HepG2 (cell line): ENCODE measurements at regions not wholly inside any gene's neighbourhood (a gene's known extent, or its start where the extent isn't known, plus 50 kb on each side); places are given as distances from the start of the nearest gene placed in this dataset.

Experiments
- ATAC-seq: fragments of 200-7000 bp; cut with Tn5 transposase; 3 replicates; pipeline ENCODE4 v1.9.1; 2020; ENCODE audit warnings: mild to moderate bottlenecking, moderate library complexity
- BruUV-seq: library from RNA; stranded (reverse); fragments of 400-500 nt; replicated peaks from 2 replicates; lab custom pipeline; 2021; lab: Mats Ljungman, UMichigan
- CTCF ChIA-PET: fragments of 300-600 bp; formaldehyde crosslinking; extraction: SDS; loops from one replicate; lab custom pipeline; 2021; ENCODE audit warnings: low total read pairs, inconsistent platforms, low intra/inter-chr PET ratio; lab: Yijun Ruan, JAX
- POLR2A ChIA-PET: fragments of 350-600 bp; sonication (Branson Sonifier 250); formaldehyde crosslinking; loops from one replicate; lab custom pipeline; 2020; ENCODE audit warnings: antibody characterized with exemption, inconsistent platforms; lab: Yijun Ruan, JAX
- DNase-seq: peaks from one replicate; pipeline ENCODE4 v3.0.0-alpha.2; 2015; ENCODE audit warnings: low spot score
- FAIRE-seq: peaks from 3 replicates; lab custom pipeline; 2011; peaks lifted over from hg19 to GRCh38; lab: Jason Lieb, UNC
- H2AFZ ChIP-seq: one replicate; pipeline ENCODE4 v1.6.1; 2011; ENCODE audit warnings: low read length, inconsistent platforms
- H3K27ac ChIP-seq: fragments of 300-600 bp; 3 replicates; pipeline ENCODE4 v1.8.0; 2011; ENCODE audit warnings: mixed run types, mild to moderate bottlenecking, mixed read lengths, low read length, inconsistent platforms; ENCODE audit not compliant: insufficient read depth; ENCODE audit errors: extremely low read length
- H3K27me3 ChIP-seq, 2 experiments: fragments of 200-600 bp in 1 of 2; 2 replicates in 1 of 2; 3 replicates in 1 of 2; pipeline versions ENCODE4 v1.6.0 to v1.8.0; 2011; ENCODE audit warnings: low read length in 2 of 2, mild to moderate bottlenecking in 2 of 2, moderate library complexity in 2 of 2, inconsistent platforms in 1 of 2; ENCODE audit not compliant: insufficient read depth in 2 of 2, control insufficient read depth in 1 of 2
- H3K36me3 ChIP-seq, 2 experiments: fragments of 200-600 bp in 1 of 2; replicated peaks in 1 of 2; 2 replicates in 1 of 2; 3 replicates in 1 of 2; pipeline versions ENCODE4 v1.5.1 to v1.8.0; 2011; ENCODE audit warnings: low read length in 2 of 2, inconsistent platforms in 1 of 2; ENCODE audit not compliant: insufficient read depth in 2 of 2, control insufficient read depth in 1 of 2
- H3K4me1 ChIP-seq: 2 replicates; pipeline ENCODE4 v1.5.1; 2012; ENCODE audit warnings: low read length, inconsistent platforms; ENCODE audit not compliant: insufficient read depth
- H3K4me2 ChIP-seq: 2 replicates; pipeline ENCODE4 v1.6.0; 2011; ENCODE audit warnings: low read depth, low read length, inconsistent platforms
- H3K4me3 ChIP-seq, 3 experiments: fragments of 200-600 bp in 1 of 3; sonication (generic), shearing (Covaris generic) in 1 of 3; replicated peaks in 1 of 3; 2 replicates each; pipeline ENCODE4 v1.5.1; 2011 to 2016; ENCODE audit warnings: low read length in 3 of 3, inconsistent platforms in 2 of 3, low read depth in 2 of 3, mild to moderate bottlenecking in 2 of 3, control low read depth in 1 of 3, mixed read lengths in 1 of 3; ENCODE audit not compliant: insufficient read depth in 1 of 3
- H3K79me2 ChIP-seq: one replicate; pipeline ENCODE4 v1.6.1; 2011; ENCODE audit warnings: low read length, inconsistent platforms; ENCODE audit not compliant: insufficient read depth
- H3K9ac ChIP-seq: 2 replicates; pipeline ENCODE4 v1.6.0; 2011; ENCODE audit warnings: mild to moderate bottlenecking, low read depth, low read length, inconsistent platforms; ENCODE audit not compliant: insufficient read depth
- H3K9me3 ChIP-seq: 2 replicates; pipeline ENCODE4 v1.5.1; 2012; ENCODE audit warnings: mild to moderate bottlenecking, low read length
- H4K20me1 ChIP-seq: 2 replicates; pipeline ENCODE4 v1.6.0; 2011; ENCODE audit warnings: inconsistent platforms, mild to moderate bottlenecking, low read length, moderate library complexity; ENCODE audit not compliant: insufficient read depth
- ELF3 ChIP-seq: IDR thresholded peaks from 2 replicates; pipeline ENCODE4 v1.6.1; 2016; ENCODE audit warnings: missing genetic modification reagents, missing compliant biosample characterization
- GATAD1 ChIP-seq: IDR thresholded peaks from 2 replicates; pipeline ENCODE4 v1.6.1; 2016; ENCODE audit warnings: missing genetic modification reagents, missing compliant biosample characterization
- NFIB ChIP-seq: sonication (generic); formaldehyde crosslinking; IDR thresholded peaks from 2 replicates; pipeline ENCODE4 v1.9.0; 2021; ENCODE audit warnings: missing genetic modification reagents, mild to moderate bottlenecking, borderline replicate concordance
- NFKB2 ChIP-seq: sonication (generic); formaldehyde crosslinking; IDR thresholded peaks from 2 replicates; pipeline ENCODE4 v1.4.0; 2020; ENCODE audit warnings: missing genetic modification reagents, borderline replicate concordance
- ZKSCAN8 ChIP-seq: IDR thresholded peaks from 2 replicates; pipeline ENCODE4 v1.6.1; 2016; ENCODE audit warnings: borderline replicate concordance, missing genetic modification reagents, missing compliant biosample characterization
- ZNF232 ChIP-seq: sonication (generic); formaldehyde crosslinking; IDR thresholded peaks from 2 replicates; pipeline ENCODE4 v1.4.0; 2020; ENCODE audit warnings: missing genetic modification reagents, borderline replicate concordance
- ZNF33B ChIP-seq: sonication (generic); formaldehyde crosslinking; IDR thresholded peaks from 2 replicates; pipeline ENCODE4 v1.5.1; 2020; ENCODE audit warnings: mild to moderate bottlenecking, missing genetic modification reagents
- ZNF383 ChIP-seq: sonication (generic); formaldehyde crosslinking; IDR thresholded peaks from 2 replicates; pipeline ENCODE4 v1.4.0; 2020; ENCODE audit warnings: missing genetic modification reagents, mild to moderate bottlenecking, borderline replicate concordance
- ZNF616 ChIP-seq: sonication (generic); formaldehyde crosslinking; IDR thresholded peaks from 2 replicates; pipeline ENCODE4 v1.5.0; 2020; ENCODE audit warnings: low read depth, mild to moderate bottlenecking, missing genetic modification reagents
- WGBS: methylation state at CpG from one replicate; pipeline ENCODE4 v1.1.6; 2017; ENCODE audit warnings: low lambda C conversion rate; 5-methylcytosine and 5-hydroxymethylcytosine counted together
- in situ Hi-C: cut with HindIII; loops from 2 replicates; pipeline ENCODE4 v1.10.0; 2017; ENCODE audit warnings: low pct_unique_long_range_greater_than_20kb; ENCODE audit not compliant: extremely low pct_ligation_motif_present
- intact Hi-C: fragments of 100-400 bp; cut with micrococcal nuclease; formaldehyde crosslinking; loops from one replicate; pipeline ENCODE4 v1.10.0; 2022; ENCODE audit not compliant: unreplicated experiment
- TF ChIP-seq, protein P1 (sequence below): sonication (generic); formaldehyde crosslinking; IDR thresholded peaks from 2 replicates; pipeline ENCODE4 v1.4.0; 2020; ENCODE audit warnings: missing genetic modification reagents, mild to moderate bottlenecking, borderline replicate concordance
- TF ChIP-seq, protein P2 (sequence below): sonication (generic); formaldehyde crosslinking; conservative IDR thresholded peaks from 2 replicates; pipeline ENCODE4 v1.5.0; 2020; ENCODE audit warnings: missing genetic modification reagents
- TF ChIP-seq, protein P3 (sequence below): sonication (generic); formaldehyde crosslinking; conservative IDR thresholded peaks from 2 replicates; pipeline ENCODE4 v1.4.0; 2020; ENCODE audit warnings: missing genetic modification reagents
- TF ChIP-seq, protein P4 (sequence below): sonication (generic); formaldehyde crosslinking; IDR thresholded peaks from 2 replicates; pipeline ENCODE4 v1.4.0; 2020; ENCODE audit warnings: missing genetic modification reagents, low read depth, mild to moderate bottlenecking, borderline replicate concordance
- TF ChIP-seq, protein P5 (sequence below): sonication (generic); formaldehyde crosslinking; IDR thresholded peaks from 2 replicates; pipeline ENCODE4 v1.4.0; 2020; ENCODE audit warnings: mild to moderate bottlenecking, missing genetic modification reagents
- TF ChIP-seq, protein P6 (sequence below): sonication (generic); formaldehyde crosslinking; IDR thresholded peaks from 2 replicates; pipeline ENCODE4 v1.4.0; 2020; ENCODE audit warnings: missing genetic modification reagents

DNA sequence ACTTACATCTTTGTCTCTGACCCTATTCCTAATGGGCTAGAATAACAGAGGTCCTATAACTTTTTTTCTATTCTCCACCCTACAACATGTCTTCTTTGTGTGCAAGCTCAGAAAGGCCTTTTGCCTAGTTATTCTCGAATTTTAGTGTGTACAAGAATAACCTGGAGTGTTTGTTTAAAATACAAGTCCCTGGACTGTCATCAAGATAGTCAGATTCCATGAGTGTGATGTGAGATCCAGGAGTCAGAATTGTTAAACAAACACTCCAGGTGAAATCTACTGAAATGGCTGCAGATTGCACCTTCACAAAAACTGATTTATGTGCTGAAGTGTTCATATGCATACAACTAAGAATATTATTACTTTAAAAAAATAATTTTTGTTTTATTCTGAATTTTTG lies 114.4 kb upstream of the DIO2 start:
- intact Hi-C loops (no loop called here), in situ Hi-C loops (no loop called here)
- Histone ChIP-seq H3K36me3 (no peaks in the 10 kb centered on the region), H3K9me3 (no peaks in the 10 kb centered on the region), H3K4me3 (no peak overlapping the region), H4K20me1 (no peaks in the 10 kb centered on the region), H3K79me2 (no peaks in the 10 kb centered on the region), H3K27ac (no peak overlapping the region), H3K4me2 (no peak overlapping the region), H3K4me1 (no peaks in the 10 kb centered on the region), H3K9ac (no peak overlapping the region), H2AFZ (no peak overlapping the region), H3K27me3 (no peaks in the 10 kb centered on the region)
- DNase-seq: no peak
- FAIRE-seq: no peak
- 0% methylated on average over 1 of the region's 1 CpG for WGBS
- no TSS peak for BruUV-seq
- ChIA-PET CTCF (no interaction called here), POLR2A (no interaction called here)
- ATAC-seq: no peak
- TF ChIP-seq, protein P1, sequence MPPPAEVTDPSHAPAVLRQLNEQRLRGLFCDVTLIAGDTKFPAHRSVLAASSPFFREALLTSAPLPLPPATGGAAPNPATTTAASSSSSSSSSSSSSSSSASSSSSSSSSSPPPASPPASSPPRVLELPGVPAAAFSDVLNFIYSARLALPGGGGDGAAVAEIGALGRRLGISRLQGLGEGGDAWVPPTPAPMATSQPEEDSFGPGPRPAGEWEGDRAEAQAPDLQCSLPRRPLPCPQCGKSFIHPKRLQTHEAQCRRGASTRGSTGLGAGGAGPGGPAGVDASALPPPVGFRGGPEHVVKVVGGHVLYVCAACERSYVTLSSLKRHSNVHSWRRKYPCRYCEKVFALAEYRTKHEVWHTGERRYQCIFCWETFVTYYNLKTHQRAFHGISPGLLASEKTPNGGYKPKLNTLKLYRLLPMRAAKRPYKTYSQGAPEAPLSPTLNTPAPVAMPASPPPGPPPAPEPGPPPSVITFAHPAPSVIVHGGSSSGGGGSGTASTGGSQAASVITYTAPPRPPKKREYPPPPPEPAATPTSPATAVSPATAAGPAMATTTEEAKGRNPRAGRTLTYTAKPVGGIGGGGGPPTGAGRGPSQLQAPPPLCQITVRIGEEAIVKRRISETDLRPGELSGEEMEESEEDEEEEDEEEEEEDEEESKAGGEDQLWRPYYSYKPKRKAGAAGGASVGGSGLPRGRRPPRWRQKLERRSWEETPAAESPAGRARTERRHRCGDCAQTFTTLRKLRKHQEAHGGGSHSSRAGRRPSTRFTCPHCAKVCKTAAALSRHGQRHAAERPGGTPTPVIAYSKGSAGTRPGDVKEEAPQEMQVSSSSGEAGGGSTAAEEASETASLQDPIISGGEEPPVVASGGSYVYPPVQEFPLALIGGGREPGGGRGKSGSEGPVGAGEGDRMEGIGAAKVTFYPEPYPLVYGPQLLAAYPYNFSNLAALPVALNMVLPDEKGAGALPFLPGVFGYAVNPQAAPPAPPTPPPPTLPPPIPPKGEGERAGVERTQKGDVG (CRISPR knock-in tag): no peak
- TF ChIP-seq ZNF33B (CRISPR knock-in tag): no peak
- no peak for TF ChIP-seq ZKSCAN8 (CRISPR knock-in tag)
- TF ChIP-seq, protein P2, sequence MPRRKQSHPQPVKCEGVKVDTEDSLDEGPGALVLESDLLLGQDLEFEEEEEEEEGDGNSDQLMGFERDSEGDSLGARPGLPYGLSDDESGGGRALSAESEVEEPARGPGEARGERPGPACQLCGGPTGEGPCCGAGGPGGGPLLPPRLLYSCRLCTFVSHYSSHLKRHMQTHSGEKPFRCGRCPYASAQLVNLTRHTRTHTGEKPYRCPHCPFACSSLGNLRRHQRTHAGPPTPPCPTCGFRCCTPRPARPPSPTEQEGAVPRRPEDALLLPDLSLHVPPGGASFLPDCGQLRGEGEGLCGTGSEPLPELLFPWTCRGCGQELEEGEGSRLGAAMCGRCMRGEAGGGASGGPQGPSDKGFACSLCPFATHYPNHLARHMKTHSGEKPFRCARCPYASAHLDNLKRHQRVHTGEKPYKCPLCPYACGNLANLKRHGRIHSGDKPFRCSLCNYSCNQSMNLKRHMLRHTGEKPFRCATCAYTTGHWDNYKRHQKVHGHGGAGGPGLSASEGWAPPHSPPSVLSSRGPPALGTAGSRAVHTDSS (CRISPR knock-in tag): no peak
- no peak for TF ChIP-seq ZNF383 (CRISPR knock-in tag)
- no peak for TF ChIP-seq NFIB (CRISPR knock-in tag)
- TF ChIP-seq ZNF616 (CRISPR knock-in tag): no peak
- TF ChIP-seq, protein P3, sequence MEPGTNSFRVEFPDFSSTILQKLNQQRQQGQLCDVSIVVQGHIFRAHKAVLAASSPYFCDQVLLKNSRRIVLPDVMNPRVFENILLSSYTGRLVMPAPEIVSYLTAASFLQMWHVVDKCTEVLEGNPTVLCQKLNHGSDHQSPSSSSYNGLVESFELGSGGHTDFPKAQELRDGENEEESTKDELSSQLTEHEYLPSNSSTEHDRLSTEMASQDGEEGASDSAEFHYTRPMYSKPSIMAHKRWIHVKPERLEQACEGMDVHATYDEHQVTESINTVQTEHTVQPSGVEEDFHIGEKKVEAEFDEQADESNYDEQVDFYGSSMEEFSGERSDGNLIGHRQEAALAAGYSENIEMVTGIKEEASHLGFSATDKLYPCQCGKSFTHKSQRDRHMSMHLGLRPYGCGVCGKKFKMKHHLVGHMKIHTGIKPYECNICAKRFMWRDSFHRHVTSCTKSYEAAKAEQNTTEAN (CRISPR knock-in tag): no peak
- TF ChIP-seq, protein P4, sequence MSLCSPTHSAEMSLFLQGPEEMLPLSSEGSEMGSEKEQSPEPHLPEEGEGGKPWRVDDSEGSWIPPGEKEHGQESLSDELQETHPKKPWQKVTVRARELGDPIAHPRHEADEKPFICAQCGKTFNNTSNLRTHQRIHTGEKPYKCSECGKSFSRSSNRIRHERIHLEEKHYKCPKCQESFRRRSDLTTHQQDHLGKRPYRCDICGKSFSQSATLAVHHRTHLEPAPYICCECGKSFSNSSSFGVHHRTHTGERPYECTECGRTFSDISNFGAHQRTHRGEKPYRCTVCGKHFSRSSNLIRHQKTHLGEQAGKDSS (CRISPR knock-in tag): no peak
- no peak for TF ChIP-seq ELF3 (CRISPR knock-in tag)
- TF ChIP-seq, protein P5, sequence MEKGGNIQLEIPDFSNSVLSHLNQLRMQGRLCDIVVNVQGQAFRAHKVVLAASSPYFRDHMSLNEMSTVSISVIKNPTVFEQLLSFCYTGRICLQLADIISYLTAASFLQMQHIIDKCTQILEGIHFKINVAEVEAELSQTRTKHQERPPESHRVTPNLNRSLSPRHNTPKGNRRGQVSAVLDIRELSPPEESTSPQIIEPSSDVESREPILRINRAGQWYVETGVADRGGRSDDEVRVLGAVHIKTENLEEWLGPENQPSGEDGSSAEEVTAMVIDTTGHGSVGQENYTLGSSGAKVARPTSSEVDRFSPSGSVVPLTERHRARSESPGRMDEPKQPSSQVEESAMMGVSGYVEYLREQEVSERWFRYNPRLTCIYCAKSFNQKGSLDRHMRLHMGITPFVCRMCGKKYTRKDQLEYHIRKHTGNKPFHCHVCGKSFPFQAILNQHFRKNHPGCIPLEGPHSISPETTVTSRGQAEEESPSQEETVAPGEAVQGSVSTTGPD (CRISPR knock-in tag): no peak
- no peak for TF ChIP-seq GATAD1 (CRISPR knock-in tag)
- no peak for TF ChIP-seq NFKB2 (CRISPR knock-in tag)
- TF ChIP-seq ZNF232: no peak
- TF ChIP-seq, protein P6, sequence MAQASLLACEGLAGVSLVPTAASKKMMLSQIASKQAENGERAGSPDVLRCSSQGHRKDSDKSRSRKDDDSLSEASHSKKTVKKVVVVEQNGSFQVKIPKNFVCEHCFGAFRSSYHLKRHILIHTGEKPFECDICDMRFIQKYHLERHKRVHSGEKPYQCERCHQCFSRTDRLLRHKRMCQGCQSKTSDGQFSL (CRISPR knock-in tag): no peak
